ENCODE measurements at regions not wholly inside any gene's neighbourhood (a gene's known extent, or its start where the extent isn't known, plus 50 kb on each side); places are given as distances from the start of the nearest gene placed in this dataset.

DNA sequence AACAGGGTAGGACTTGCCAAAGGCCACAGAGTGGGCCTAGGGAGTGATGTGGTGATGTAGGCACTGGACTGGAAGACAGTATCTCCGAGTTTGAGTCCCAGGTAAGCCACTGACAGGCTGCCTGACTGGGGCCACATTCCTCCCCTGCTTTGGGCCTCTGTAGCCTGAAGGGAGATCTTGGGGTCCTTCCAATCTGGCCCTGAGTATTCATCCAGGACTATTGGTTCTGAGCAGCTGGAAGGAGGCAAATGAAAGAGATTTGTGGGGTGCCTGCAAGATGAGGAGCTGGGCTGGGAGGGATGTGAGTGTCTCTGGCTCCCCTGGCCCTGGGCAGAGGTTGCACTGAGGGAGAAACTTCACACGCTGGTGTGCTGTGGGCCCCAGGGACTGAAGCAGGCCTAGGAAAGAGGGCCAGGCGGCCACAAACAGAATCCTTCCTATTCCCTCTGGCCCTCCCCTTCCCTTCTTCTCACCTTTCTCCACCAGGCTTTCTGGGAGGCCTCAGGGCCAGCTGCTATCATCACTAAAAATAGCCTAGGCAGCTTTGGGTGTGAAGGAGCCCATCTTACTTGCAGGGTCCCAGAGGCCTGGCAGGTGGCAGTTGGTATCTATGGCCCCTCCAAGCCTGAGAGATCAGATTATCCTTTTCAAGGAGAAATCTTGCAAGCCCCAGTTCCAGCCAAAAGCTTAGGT is 70.1 kb downstream of the PJA1 start:
- Histone ChIP-seq H3K9me2 (replicated peaks; ENCODE audit: control insufficient read depth, low read length) (no peaks in the 10 kb centered on the region), H3K36me3 (ENCODE audit: control insufficient read depth, low read length) (no peaks in the 10 kb centered on the region), H3K27ac (ENCODE audit: low read depth, low read length) (no peak overlapping the region), H3K79me2 (ENCODE audit: control insufficient read depth, low read length) (no peaks in the 10 kb centered on the region), H3K9me3 (ENCODE audit: control insufficient read depth, insufficient read depth, low read length) (no peaks in the 10 kb centered on the region), H3K4me3 (ENCODE audit: low read length) (no peak overlapping the region), H3K27me3 (ENCODE audit: control insufficient read depth, low read length) (no peaks in the 10 kb centered on the region), H3F3A (ENCODE audit: control insufficient read depth, insufficient read depth) (no peaks in the 10 kb centered on the region), H4K20me1 (ENCODE audit: control insufficient read depth, insufficient read depth, low read depth, low read length) (no peaks in the 10 kb centered on the region), H3K4me1 (ENCODE audit: control insufficient read depth, low read length) (no peaks in the 10 kb centered on the region), H3K4me2 (ENCODE audit: low read length) (no peak overlapping the region)
- TF ChIP-seq, protein P1, sequence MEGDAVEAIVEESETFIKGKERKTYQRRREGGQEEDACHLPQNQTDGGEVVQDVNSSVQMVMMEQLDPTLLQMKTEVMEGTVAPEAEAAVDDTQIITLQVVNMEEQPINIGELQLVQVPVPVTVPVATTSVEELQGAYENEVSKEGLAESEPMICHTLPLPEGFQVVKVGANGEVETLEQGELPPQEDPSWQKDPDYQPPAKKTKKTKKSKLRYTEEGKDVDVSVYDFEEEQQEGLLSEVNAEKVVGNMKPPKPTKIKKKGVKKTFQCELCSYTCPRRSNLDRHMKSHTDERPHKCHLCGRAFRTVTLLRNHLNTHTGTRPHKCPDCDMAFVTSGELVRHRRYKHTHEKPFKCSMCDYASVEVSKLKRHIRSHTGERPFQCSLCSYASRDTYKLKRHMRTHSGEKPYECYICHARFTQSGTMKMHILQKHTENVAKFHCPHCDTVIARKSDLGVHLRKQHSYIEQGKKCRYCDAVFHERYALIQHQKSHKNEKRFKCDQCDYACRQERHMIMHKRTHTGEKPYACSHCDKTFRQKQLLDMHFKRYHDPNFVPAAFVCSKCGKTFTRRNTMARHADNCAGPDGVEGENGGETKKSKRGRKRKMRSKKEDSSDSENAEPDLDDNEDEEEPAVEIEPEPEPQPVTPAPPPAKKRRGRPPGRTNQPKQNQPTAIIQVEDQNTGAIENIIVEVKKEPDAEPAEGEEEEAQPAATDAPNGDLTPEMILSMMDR (IDR thresholded peaks at IDR 0.05; ENCODE audit: low read depth, low read length, poor library complexity, severe bottlenecking) = no peak
- no peak for TF ChIP-seq EZH2phosphoT487 (IDR thresholded peaks at IDR 0.05; ENCODE audit: borderline replicate concordance, low read length)

DNA sequence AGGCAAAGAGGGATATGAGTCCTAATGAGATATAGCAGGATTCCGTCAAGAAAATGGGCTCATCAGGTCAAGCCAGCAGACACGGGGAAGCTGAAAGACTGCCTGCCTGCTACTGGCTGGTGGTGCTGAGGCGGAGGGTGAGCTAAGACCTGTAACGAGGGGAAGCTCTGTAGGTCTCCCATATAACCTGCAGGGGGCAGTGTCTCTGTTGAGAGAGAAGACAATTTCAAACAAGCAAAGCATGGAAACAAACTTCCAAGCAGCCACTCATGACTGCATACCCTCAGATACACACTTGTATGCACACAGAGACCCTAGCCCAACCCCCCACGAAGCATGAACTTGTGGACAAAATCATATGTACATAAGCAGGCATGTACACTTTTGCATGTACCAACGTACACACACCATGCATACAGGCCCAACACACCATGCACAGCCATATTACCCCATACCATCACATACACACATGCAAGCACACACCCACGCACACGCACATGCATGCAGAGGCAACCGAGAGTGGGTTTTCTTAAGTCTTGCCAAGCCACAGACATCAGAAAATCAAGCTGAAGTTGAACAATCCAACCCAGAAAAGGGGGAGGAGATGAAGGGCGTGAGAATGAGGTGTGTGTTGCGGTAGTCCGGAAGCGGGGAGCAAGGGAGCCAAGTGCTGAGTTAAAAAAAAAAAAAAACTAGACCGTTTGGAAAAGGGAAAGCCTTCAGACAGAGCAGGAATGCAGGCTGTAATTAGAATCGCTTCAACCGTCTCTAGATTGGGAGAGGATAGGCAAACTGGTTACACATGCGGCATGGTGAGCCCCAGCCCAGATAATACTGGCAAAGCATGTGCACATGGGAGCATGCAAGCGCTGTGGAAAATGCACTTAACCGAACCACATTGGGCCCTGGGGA is 71.0 kb downstream of the PJA1 start:
- H3K4me2 ChIP-seq (ENCODE audit: low read length) = no peak overlapping the region
- no peaks in the 10 kb centered on the region for H4K20me1 ChIP-seq (ENCODE audit: control insufficient read depth, insufficient read depth, low read depth, low read length)
- H3K27me3 ChIP-seq (ENCODE audit: control insufficient read depth, low read length) = no peaks in the 10 kb centered on the region
- no peak overlapping the region for H3K4me3 ChIP-seq (ENCODE audit: low read length)
- no peaks in the 10 kb centered on the region for H3K9me2 ChIP-seq (replicated peaks; ENCODE audit: control insufficient read depth, low read length)
- H3K4me1 ChIP-seq (ENCODE audit: control insufficient read depth, low read length) = no peaks in the 10 kb centered on the region
- no peaks in the 10 kb centered on the region for H3K79me2 ChIP-seq (ENCODE audit: control insufficient read depth, low read length)
- TF ChIP-seq, protein P1 (IDR thresholded peaks at IDR 0.05; ENCODE audit: low read depth, low read length, poor library complexity, severe bottlenecking) = peak; percentile 57
- no peak for TF ChIP-seq EZH2phosphoT487 (IDR thresholded peaks at IDR 0.05; ENCODE audit: borderline replicate concordance, low read length)
- no peaks in the 10 kb centered on the region for H3K36me3 ChIP-seq (ENCODE audit: control insufficient read depth, low read length)
- no peak overlapping the region for H3K27ac ChIP-seq (ENCODE audit: low read depth, low read length)
- no peaks in the 10 kb centered on the region for H3F3A ChIP-seq (ENCODE audit: control insufficient read depth, insufficient read depth)
- no peaks in the 10 kb centered on the region for H3K9me3 ChIP-seq (ENCODE audit: control insufficient read depth, insufficient read depth, low read length)

DNA sequence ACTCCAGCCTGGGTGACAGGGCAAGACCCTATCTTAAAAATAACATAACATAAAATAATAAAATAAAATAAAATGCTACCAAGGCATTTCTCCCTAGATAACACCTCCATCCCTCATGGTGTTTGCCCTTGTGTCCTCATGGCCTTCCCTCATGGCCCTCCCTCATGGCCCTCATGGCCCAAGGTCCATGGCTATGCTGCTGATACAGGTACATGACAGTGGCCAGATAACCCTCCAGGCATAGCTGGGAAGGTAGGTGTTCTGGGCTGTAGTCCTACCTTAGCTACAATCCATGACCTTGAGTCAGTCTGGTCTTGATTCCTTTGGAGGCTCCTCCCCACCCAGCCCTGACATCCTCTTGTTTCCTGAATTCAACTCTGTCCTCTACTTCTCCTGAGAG is 75.2 kb downstream of the PJA1 start:
- Histone ChIP-seq H3K79me2 (ENCODE audit: control insufficient read depth, low read length) (no peaks in the 10 kb centered on the region), H3K4me2 (ENCODE audit: low read length) (no peak overlapping the region), H3K9me3 (ENCODE audit: control insufficient read depth, insufficient read depth, low read length) (no peaks in the 10 kb centered on the region), H3K27me3 (ENCODE audit: control insufficient read depth, low read length) (no peaks in the 10 kb centered on the region), H4K20me1 (ENCODE audit: control insufficient read depth, insufficient read depth, low read depth, low read length) (no peaks in the 10 kb centered on the region), H3K27ac (ENCODE audit: low read depth, low read length) (no peak overlapping the region), H3K4me1 (ENCODE audit: control insufficient read depth, low read length) (no peaks in the 10 kb centered on the region), H3K4me3 (ENCODE audit: low read length) (no peak overlapping the region), H3K36me3 (ENCODE audit: control insufficient read depth, low read length) (no peaks in the 10 kb centered on the region), H3F3A (ENCODE audit: control insufficient read depth, insufficient read depth) (no peaks in the 10 kb centered on the region), H3K9me2 (replicated peaks; ENCODE audit: control insufficient read depth, low read length) (no peaks in the 10 kb centered on the region)
- no peak for TF ChIP-seq EZH2phosphoT487 (IDR thresholded peaks at IDR 0.05; ENCODE audit: borderline replicate concordance, low read length)
- TF ChIP-seq, protein P1 (IDR thresholded peaks at IDR 0.05; ENCODE audit: low read depth, low read length, poor library complexity, severe bottlenecking) = no peak

Data from DOHH2 (cell line).